ACHN (cell line): ENCODE measurements at regions not wholly inside any gene's neighbourhood (a gene's known extent, or its start where the extent isn't known, plus 50 kb on each side); places are given as distances from the start of the nearest gene placed in this dataset.

Experiments used
- DNase-seq: peaks from one replicate; pipeline ENCODE4 v3.0.0-alpha.2; 2015
- in situ Hi-C: cut with HindIII; loops from 2 replicates; pipeline ENCODE4 v1.10.0; 2017; ENCODE audit warnings: low sequenced_read_pairs, low pct_ligation_motif_present, low pct_unique_long_range_greater_than_20kb

- in situ Hi-C loops = no loop called here
- no peak for DNase-seq
These were observed 148.3 kb upstream of the USP38 start for GRCh38 chr4:143036443-143036842.

DNA sequence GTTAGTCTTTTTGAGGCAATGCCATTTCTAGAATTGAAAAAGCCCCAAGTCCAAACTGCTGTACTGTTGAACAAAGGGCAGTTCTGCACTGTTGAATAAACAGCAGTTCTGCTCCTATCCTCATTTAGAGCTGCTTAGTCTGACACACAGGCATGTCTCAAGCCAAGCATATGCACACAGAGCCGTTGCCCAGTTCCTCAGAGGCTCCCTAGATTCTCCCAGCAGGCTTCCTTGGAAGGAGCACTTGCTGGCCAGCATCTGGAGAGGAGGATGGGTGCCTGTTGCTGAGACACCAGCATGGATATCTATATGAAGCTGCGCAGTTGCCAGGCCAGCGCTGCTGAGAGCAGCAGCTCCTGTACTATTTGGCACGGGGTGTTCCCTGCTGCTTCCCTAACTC lies 138.3 kb upstream of the USP38 start:
- in situ Hi-C loops = no loop called here
- no peak for DNase-seq

DNA sequence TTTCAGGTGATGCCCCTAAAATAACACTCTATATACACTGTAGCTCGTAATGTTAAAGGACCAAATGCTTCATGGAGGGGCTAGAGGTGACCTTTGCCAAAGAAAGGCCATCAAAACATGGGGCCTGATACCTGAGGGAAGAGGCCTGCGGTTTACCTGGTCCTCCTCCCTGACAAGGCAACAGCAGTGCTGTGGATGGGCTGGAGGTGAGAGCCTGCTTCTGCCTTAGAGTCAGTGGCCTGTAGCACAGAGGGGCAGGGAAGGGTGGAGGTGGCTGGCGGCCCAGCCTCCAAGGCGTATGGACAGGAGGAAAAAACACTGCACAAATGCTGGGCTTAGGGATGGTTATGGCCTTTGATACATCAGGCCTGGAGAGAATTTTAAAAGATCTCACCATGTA lies 137.8 kb upstream of the USP38 start:
- DNase-seq = no peak
- in situ Hi-C loops = no loop called here

GRCh38 chr4:143054971-143055370 lies 129.7 kb upstream of the USP38 start:
- in situ Hi-C loops = no loop called here
- DNase-seq = no peak

GRCh38 chr4:143055997-143056396 lies 128.7 kb upstream of the USP38 start:
- DNase-seq = no peak
- in situ Hi-C loops = no loop called here

DNA sequence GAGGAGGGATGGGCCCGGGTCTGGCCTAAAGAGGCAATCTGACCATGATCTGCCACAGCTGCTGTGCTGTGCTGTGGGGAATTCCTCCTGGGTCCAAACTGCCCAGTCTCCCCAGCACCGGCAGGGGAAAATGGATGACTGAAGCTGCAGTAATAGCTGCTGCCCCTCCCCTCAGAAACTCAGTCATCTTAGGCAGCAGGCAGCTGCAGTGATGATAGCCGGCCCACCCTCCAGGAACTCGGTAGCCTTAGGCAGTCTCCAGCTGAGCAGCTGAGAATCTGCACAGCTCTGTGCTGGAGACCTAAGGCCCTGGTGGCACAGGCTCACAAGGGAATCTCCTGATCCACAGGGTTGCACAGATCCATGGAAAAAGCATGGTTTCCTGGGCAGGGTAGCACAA lies 113.4 kb upstream of the USP38 start:
- in situ Hi-C loops = no loop called here
- DNase-seq = no peak

GRCh38 chr4:143076723-143077122 lies 108.0 kb upstream of the USP38 start:
- in situ Hi-C loops = no loop called here

GRCh38 chr4:143082701-143083100 lies 102.0 kb upstream of the USP38 start:
- no peak for DNase-seq
- in situ Hi-C loops = no loop called here

More at GRCh38 chr4:143076723-143077122, 108.0 kb upstream of the USP38 start:
- DNase-seq = no peak

- in situ Hi-C loops = no loop called here
- no peak for DNase-seq
These were observed 100.8 kb upstream of the USP38 start for GRCh38 chr4:143083756-143084472.

GRCh38 chr4:143084566-143084965 lies 100.2 kb upstream of the USP38 start:
- DNase-seq = no peak
- in situ Hi-C loops = no loop called here

- in situ Hi-C loops = no loop called here
- DNase-seq = peak; percentile 9
These were observed 99.5 kb upstream of the USP38 start for GRCh38 chr4:143085224-143085623.

GRCh38 chr4:143085659-143086058 lies 99.1 kb upstream of the USP38 start:
- in situ Hi-C loops = no loop called here
- DNase-seq = no peak

- in situ Hi-C loops = no loop called here
- DNase-seq = no peak
These were observed 95.4 kb upstream of the USP38 start for GRCh38 chr4:143089291-143089690.

- in situ Hi-C loops = no loop called here
- no peak for DNase-seq
These were observed 94.9 kb upstream of the USP38 start for GRCh38 chr4:143089847-143090246.

GRCh38 chr4:143091862-143092261 lies 92.9 kb upstream of the USP38 start:
- DNase-seq = no peak
- in situ Hi-C loops = no loop called here

- in situ Hi-C loops = no loop called here
- DNase-seq = no peak
These were observed 89.3 kb upstream of the USP38 start for GRCh38 chr4:143095447-143095846.

DNA sequence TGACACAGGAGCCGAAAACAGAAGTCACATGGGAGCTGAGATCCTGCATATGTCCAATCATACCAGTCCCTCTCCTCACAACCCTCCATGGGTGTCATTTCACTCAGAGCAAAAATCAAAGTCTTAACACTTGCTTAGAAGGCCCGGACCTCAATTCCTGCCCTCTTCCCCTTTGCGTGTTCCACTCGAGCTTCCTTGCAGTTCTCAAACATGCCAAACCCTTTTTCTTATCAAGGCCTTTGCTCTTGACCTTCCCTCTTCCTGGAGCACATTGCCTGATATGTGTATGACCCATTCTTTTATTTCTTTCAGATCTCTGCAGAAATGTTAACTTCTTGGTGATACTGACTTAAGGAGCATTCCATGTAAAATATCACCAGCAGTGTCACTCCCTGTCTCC lies 87.0 kb upstream of the USP38 start:
- in situ Hi-C loops = no loop called here
- DNase-seq = no peak

GRCh38 chr4:143099693-143100092 lies 85.0 kb upstream of the USP38 start:
- in situ Hi-C loops = no loop called here

DNA sequence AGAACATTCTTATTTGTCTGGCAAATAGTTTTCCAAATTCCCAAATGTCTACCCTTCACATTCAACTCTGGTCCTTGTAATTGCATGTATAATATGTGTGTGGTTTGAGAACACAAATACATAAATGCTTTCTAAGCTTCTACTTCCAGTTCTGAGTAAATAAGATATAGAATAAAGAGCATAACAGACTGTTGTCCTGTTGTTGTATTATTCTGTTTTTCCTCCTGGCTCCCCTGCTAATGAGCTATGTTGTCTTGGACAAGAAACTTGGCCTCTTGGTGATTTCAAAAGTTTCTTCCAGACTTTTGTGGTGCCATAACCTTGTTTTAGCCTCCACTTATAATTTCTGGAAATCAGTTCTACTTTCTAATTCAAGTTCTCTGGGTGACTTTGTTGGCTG lies 75.3 kb upstream of the USP38 start:
- DNase-seq = no peak
- in situ Hi-C loops = no loop called here

More at GRCh38 chr4:143099693-143100092, 85.0 kb upstream of the USP38 start:
- no peak for DNase-seq

- DNase-seq = no peak
- in situ Hi-C loops = no loop called here
These were observed 66.1 kb upstream of the USP38 start for GRCh38 chr4:143118663-143119062.

DNA sequence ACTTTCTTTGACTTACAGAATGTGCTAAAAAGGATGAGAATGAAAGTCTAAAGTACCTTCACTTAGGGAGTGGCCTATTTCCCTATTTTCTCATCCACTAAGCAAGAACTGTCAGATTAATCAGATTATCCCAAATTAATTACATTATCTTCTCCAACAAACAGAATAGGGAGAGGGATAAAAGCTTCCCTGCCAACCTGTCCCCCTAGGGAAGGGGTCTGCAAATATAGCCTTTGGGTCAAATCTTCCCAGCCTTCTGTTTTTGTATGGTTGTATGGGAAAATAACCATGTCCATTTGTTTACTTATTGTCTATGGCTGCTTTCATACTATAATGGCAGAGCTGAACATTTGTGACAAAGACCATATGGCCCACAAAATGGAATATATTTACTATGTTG lies 57.1 kb upstream of the USP38 start:
- in situ Hi-C loops = no loop called here
- DNase-seq = no peak
